C4-2B (cell line): ENCODE measurements at regions not wholly inside any gene's neighbourhood (a gene's known extent, or its start where the extent isn't known, plus 50 kb on each side); places are given as distances from the start of the nearest gene placed in this dataset.

Experiments used
- CTCF ChIP-seq: fragments of 450-650 bp; conservative IDR thresholded peaks from 2 replicates; pipeline ENCODE4 v1.5.1; 2017; ENCODE audit warnings: mild to moderate bottlenecking
- ZFX ChIP-seq: fragments of 450-650 bp; IDR thresholded peaks from 2 replicates; pipeline ENCODE4 v1.6.1; 2017

GRCh38 chr6:76706086-76706485 is 633.6 kb upstream of the IMPG1 start:
- no peak for TF ChIP-seq CTCF
- no peak for TF ChIP-seq ZFX
